ENCODE measurements at regions not wholly inside any gene's neighbourhood (a gene's known extent, or its start where the extent isn't known, plus 50 kb on each side); places are given as distances from the start of the nearest gene placed in this dataset.

DNA sequence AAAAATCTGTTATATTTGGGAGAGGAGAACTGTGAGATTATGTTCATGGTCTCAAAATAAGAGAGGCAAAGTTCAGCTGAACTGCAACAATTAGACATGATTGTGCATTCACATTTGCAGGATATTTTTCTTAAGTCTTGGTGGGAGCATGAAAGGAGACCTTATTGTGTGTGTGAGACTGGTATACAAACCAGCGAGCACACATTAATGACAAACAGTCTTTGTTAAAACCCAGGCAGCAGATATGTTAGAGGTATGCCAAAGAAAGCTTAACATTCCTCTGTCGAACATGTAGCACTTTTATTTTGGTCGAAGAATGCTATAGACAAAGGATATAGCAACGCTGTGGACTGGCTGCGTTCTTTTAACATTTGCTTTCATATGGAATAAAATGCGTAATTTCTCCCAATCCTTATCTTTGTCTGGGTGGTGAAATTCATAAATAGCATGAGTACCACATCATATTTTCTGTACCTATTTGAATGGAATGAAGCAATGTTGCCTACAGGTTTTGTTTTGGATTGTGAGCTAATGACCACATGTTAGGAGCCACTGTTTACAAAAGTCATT lies 88.4 kb downstream of the ICOS start:
- Mint-ChIP-seq H3K27me3 (ENCODE audit: low read depth, unreplicated experiment) (no peaks in the 10 kb centered on the region), H3K9me3 (ENCODE audit: unreplicated experiment) (no peaks in the 10 kb centered on the region), H3K4me1 (ENCODE audit: low read depth, unreplicated experiment) (peaks cover 15% of the 10 kb centered on the region), H3K36me3 (ENCODE audit: low read depth, unreplicated experiment) (no peaks in the 10 kb centered on the region), H3K27ac (ENCODE audit: unreplicated experiment) (no peak overlapping the region), H3K4me3 (ENCODE audit: unreplicated experiment) (no peak overlapping the region)
- no peaks in the 10 kb centered on the region for H4K20me1 ChIP-seq (ENCODE audit: insufficient read depth, low read length)
- no peak overlapping the region for H3K4me2 ChIP-seq (ENCODE audit: low read length)
- peaks cover 4% of the 10 kb centered on the region for H3K27me3 ChIP-seq (ENCODE audit: insufficient read depth, low read length)
- no peaks in the 10 kb centered on the region for H3K4me1 ChIP-seq (ENCODE audit: insufficient read depth, low read length)
- H3K9me3 ChIP-seq (ENCODE audit: insufficient read depth, low read depth, low read length) = no peaks in the 10 kb centered on the region
- TF ChIP-seq, protein P1, sequence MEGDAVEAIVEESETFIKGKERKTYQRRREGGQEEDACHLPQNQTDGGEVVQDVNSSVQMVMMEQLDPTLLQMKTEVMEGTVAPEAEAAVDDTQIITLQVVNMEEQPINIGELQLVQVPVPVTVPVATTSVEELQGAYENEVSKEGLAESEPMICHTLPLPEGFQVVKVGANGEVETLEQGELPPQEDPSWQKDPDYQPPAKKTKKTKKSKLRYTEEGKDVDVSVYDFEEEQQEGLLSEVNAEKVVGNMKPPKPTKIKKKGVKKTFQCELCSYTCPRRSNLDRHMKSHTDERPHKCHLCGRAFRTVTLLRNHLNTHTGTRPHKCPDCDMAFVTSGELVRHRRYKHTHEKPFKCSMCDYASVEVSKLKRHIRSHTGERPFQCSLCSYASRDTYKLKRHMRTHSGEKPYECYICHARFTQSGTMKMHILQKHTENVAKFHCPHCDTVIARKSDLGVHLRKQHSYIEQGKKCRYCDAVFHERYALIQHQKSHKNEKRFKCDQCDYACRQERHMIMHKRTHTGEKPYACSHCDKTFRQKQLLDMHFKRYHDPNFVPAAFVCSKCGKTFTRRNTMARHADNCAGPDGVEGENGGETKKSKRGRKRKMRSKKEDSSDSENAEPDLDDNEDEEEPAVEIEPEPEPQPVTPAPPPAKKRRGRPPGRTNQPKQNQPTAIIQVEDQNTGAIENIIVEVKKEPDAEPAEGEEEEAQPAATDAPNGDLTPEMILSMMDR (IDR thresholded peaks at IDR 0.05; ENCODE audit: insufficient read depth, low read depth, low read length) = no peak
- no peak for TF ChIP-seq EZH2 (IDR thresholded peaks at IDR 0.05; ENCODE audit: insufficient read depth, low read length)
- no peak overlapping the region for H3K4me3 ChIP-seq (ENCODE audit: insufficient read depth, low read depth, low read length)
- H3K79me2 ChIP-seq (ENCODE audit: insufficient read depth, low read length) = no peaks in the 10 kb centered on the region
- FAIRE-seq (no peak), DNase-seq (ENCODE audit: low read depth) (no peak)
- H3K27ac ChIP-seq (ENCODE audit: low read depth, low read length) = no peak overlapping the region
- H2AFZ ChIP-seq (ENCODE audit: low read depth, low read length) = no peak overlapping the region
- H3K36me3 ChIP-seq (ENCODE audit: insufficient read depth, low read length) = no peaks in the 10 kb centered on the region
- no peak overlapping the region for H3K9ac ChIP-seq (ENCODE audit: low read length)

DNA sequence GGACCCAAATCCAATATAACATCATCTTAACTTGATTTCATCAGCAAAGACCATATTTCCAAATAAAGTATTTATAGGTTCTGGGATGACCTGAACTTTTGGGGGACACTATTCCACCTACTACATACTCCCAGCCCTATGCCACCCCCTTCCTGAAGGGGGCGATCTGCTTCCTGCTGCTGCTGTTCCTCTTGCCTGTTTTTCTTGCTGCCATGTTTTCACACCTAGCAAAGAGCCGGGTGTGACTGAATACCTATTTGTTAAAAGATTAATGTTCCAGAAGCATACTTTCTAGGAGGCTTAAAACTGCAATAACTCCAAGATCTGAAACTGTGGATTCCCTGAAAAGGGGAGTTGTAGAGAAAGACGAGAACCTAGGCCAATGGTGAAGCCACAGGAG lies 89.7 kb downstream of the ICOS start:
- Histone ChIP-seq H3K27ac (ENCODE audit: low read depth, low read length) (no peak overlapping the region), H3K9me3 (ENCODE audit: insufficient read depth, low read depth, low read length) (no peaks in the 10 kb centered on the region), H3K9ac (ENCODE audit: low read length) (no peak overlapping the region), H3K4me2 (ENCODE audit: low read length) (no peak overlapping the region), H3K27me3 (ENCODE audit: insufficient read depth, low read length) (peaks cover 4% of the 10 kb centered on the region), H4K20me1 (ENCODE audit: insufficient read depth, low read length) (no peaks in the 10 kb centered on the region), H3K4me3 (ENCODE audit: insufficient read depth, low read depth, low read length) (no peak overlapping the region), H3K79me2 (ENCODE audit: insufficient read depth, low read length) (no peaks in the 10 kb centered on the region), H3K36me3 (ENCODE audit: insufficient read depth, low read length) (no peaks in the 10 kb centered on the region), H3K4me1 (ENCODE audit: insufficient read depth, low read length) (no peaks in the 10 kb centered on the region), H2AFZ (ENCODE audit: low read depth, low read length) (no peak overlapping the region)
- H3K4me3 Mint-ChIP-seq (ENCODE audit: unreplicated experiment) = no peak overlapping the region
- no peaks in the 10 kb centered on the region for H3K27me3 Mint-ChIP-seq (ENCODE audit: low read depth, unreplicated experiment)
- H3K4me1 Mint-ChIP-seq (ENCODE audit: low read depth, unreplicated experiment) = peaks cover 14% of the 10 kb centered on the region
- TF ChIP-seq EZH2 (IDR thresholded peaks at IDR 0.05; ENCODE audit: insufficient read depth, low read length) = no peak
- TF ChIP-seq, protein P1 (IDR thresholded peaks at IDR 0.05; ENCODE audit: insufficient read depth, low read depth, low read length) = no peak
- FAIRE-seq (no peak), DNase-seq (ENCODE audit: low read depth) (no peak)
- H3K36me3 Mint-ChIP-seq (ENCODE audit: low read depth, unreplicated experiment) = no peaks in the 10 kb centered on the region
- no peaks in the 10 kb centered on the region for H3K9me3 Mint-ChIP-seq (ENCODE audit: unreplicated experiment)
- H3K27ac Mint-ChIP-seq (ENCODE audit: unreplicated experiment) = peak overlapping the region; percentile 20

DNA sequence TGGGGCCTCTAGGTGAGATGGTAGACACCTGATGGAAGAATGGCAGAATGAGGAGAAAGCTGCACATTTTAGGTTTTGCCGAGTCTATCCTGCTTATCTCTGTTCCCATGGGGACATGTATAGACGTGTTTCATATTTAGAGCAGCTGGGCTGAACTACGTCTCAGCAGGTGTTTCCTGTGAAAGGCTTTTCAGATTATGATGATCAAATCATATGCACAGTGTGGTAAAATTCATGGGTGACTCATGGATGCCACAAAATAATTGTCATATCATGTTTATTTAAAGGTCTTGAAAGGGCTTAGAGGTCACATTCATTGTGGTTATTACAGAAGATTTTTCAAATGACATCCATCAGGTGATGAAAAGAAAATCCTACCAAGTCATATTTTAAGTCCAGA lies 90.5 kb downstream of the ICOS start:
- peak; percentile 47 for DNase-seq (ENCODE audit: low read depth)
- H3K27me3 Mint-ChIP-seq (ENCODE audit: low read depth, unreplicated experiment) = no peaks in the 10 kb centered on the region
- H3K9me3 ChIP-seq (ENCODE audit: insufficient read depth, low read depth, low read length) = no peaks in the 10 kb centered on the region
- H3K4me1 Mint-ChIP-seq (ENCODE audit: low read depth, unreplicated experiment) = peaks cover 14% of the 10 kb centered on the region
- H2AFZ ChIP-seq (ENCODE audit: low read depth, low read length) = no peak overlapping the region
- no peaks in the 10 kb centered on the region for H4K20me1 ChIP-seq (ENCODE audit: insufficient read depth, low read length)
- no peak overlapping the region for H3K4me3 Mint-ChIP-seq (ENCODE audit: unreplicated experiment)
- H3K4me2 ChIP-seq (ENCODE audit: low read length) = no peak overlapping the region
- no peaks in the 10 kb centered on the region for H3K79me2 ChIP-seq (ENCODE audit: insufficient read depth, low read length)
- peaks cover 5% of the 10 kb centered on the region for H3K27me3 ChIP-seq (ENCODE audit: insufficient read depth, low read length)
- FAIRE-seq = no peak
- no peaks in the 10 kb centered on the region for H3K4me1 ChIP-seq (ENCODE audit: insufficient read depth, low read length)
- no peak overlapping the region for H3K27ac ChIP-seq (ENCODE audit: low read depth, low read length)
- TF ChIP-seq EZH2 (IDR thresholded peaks at IDR 0.05; ENCODE audit: insufficient read depth, low read length) = no peak
- TF ChIP-seq, protein P1 (IDR thresholded peaks at IDR 0.05; ENCODE audit: insufficient read depth, low read depth, low read length) = no peak
- H3K9ac ChIP-seq (ENCODE audit: low read length) = no peak overlapping the region
- no peaks in the 10 kb centered on the region for H3K9me3 Mint-ChIP-seq (ENCODE audit: unreplicated experiment)
- no peak overlapping the region for H3K4me3 ChIP-seq (ENCODE audit: insufficient read depth, low read depth, low read length)
- no peaks in the 10 kb centered on the region for H3K36me3 ChIP-seq (ENCODE audit: insufficient read depth, low read length)
- no peaks in the 10 kb centered on the region for H3K36me3 Mint-ChIP-seq (ENCODE audit: low read depth, unreplicated experiment)
- H3K27ac Mint-ChIP-seq (ENCODE audit: unreplicated experiment) = no peak overlapping the region
